ENCODE measurements at regions not wholly inside any gene's neighbourhood (a gene's known extent, or its start where the extent isn't known, plus 50 kb on each side); places are given as distances from the start of the nearest gene placed in this dataset.

GRCh38 chr6:85706272-85706671, 63.6 kb upstream of the SYNCRIP start:
- TF ChIP-seq, protein P1, sequence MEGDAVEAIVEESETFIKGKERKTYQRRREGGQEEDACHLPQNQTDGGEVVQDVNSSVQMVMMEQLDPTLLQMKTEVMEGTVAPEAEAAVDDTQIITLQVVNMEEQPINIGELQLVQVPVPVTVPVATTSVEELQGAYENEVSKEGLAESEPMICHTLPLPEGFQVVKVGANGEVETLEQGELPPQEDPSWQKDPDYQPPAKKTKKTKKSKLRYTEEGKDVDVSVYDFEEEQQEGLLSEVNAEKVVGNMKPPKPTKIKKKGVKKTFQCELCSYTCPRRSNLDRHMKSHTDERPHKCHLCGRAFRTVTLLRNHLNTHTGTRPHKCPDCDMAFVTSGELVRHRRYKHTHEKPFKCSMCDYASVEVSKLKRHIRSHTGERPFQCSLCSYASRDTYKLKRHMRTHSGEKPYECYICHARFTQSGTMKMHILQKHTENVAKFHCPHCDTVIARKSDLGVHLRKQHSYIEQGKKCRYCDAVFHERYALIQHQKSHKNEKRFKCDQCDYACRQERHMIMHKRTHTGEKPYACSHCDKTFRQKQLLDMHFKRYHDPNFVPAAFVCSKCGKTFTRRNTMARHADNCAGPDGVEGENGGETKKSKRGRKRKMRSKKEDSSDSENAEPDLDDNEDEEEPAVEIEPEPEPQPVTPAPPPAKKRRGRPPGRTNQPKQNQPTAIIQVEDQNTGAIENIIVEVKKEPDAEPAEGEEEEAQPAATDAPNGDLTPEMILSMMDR (IDR thresholded peaks at IDR 0.05), result no peak
- TF ChIP-seq ZFX (IDR thresholded peaks at IDR 0.05; ENCODE audit: borderline replicate concordance), result no peak

Measured in 22Rv1 (cell line).